ENCODE measurements at regions not wholly inside any gene's neighbourhood (a gene's known extent, or its start where the extent isn't known, plus 50 kb on each side); places are given as distances from the start of the nearest gene placed in this dataset.

DNA sequence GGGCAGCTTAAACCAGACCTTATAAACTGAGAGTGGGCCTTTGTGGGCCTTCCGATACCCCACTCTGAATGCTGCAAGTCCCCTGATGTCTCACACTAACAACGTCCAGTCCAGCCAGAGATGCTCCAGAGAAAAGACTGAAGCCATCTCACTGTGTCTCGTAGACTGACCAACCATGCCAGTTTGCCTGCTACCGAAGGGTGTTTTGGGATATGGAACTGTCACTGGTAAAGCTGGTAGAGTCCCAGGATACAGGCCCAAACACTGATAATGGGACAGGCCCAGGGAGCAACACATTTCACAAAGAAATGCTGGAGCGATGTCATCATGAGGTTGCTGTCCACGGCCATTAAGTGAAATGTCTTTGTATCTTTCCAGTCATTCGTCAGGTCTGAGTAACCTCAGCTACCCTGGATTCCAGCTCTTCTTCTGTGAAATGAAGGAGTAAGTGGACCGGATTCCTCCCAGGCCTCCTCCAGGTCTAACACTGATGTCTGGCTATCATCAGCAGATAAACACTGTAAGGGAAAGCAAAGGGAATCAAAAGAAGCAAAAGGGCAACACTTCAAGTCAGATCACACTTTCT, 81.6 kb downstream of the SLC5A7 start:
- Histone ChIP-seq H3K36me3 (ENCODE audit: control insufficient read depth in 2 of 2, insufficient read depth in 2 of 2, low read length in 1 of 2) (no peaks in the 10 kb centered on the region), H3K27me3 (ENCODE audit: control insufficient read depth in 2 of 2, insufficient read depth in 1 of 2, low read length in 1 of 2) (no peaks in the 10 kb centered on the region), H3K27ac (ENCODE audit: low read depth in 1 of 2, low read length in 1 of 2) (no peak overlapping the region), H3K9me3 (ENCODE audit: control insufficient read depth in 2 of 2, insufficient read depth in 1 of 2, low read length in 1 of 2) (no peaks in the 10 kb centered on the region), H3K4me3 (ENCODE audit: low read length in 2 of 2) (no peak overlapping the region), H3K4me1 (ENCODE audit: control insufficient read depth in 2 of 2, insufficient read depth in 2 of 2, low read length in 2 of 2) (no peaks in the 10 kb centered on the region)
- no peak for DNase-seq (ENCODE audit: low read depth in 6 of 9, low spot score in 9 of 9)
- 94% methylated on average over 8 of the region's 8 CpGs for WGBS

DNA sequence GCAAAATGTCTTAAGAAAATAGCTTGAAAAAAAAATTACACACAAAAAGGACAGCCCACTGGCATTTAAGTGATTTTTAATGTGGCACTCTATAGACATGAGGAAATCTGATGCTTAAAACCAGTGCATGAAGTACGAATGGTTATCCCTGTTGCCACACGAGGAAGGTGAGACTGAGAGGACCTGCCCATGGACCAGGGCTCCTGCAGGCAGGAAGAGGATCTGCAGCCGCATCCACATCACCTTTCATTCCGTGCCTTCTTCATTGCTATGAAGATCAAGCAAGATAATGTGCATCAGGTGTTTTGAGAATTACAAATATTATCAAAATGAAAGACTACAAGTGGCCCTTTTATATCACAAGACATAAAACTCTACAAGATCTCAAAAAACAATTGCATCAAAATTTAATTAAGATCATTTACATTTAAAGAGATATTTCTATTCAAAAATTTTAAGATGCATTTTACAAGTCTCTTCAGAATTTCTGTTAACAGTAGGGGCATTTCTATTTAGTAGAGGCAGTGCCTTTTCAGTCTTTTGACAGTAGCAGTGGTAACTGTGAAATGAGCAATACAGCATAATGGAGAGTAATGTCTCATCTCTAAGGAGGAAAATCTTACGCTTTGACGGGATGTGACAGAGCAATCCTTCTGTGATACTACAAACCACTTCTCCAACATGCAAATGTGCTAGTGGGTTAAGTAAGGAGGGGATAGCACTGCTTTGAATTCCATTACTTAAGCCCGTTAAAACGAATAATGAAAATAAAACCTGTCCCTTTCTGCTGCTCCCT, 83.4 kb downstream of the SLC5A7 start:
- no peaks in the 10 kb centered on the region for H3K27me3 ChIP-seq (ENCODE audit: control insufficient read depth in 2 of 2, insufficient read depth in 1 of 2, low read length in 1 of 2)
- no peak for DNase-seq (ENCODE audit: low read depth in 6 of 9, low spot score in 9 of 9)
- no peaks in the 10 kb centered on the region for H3K9me3 ChIP-seq (ENCODE audit: control insufficient read depth in 2 of 2, insufficient read depth in 1 of 2, low read length in 1 of 2)
- 93% methylated on average over 8 of the region's 8 CpGs for whole genome bisulfite sequencing
- H3K4me1 ChIP-seq (ENCODE audit: control insufficient read depth in 2 of 2, insufficient read depth in 2 of 2, low read length in 2 of 2), result no peaks in the 10 kb centered on the region
- H3K27ac ChIP-seq (ENCODE audit: low read depth in 1 of 2, low read length in 1 of 2), result no peak overlapping the region
- no peaks in the 10 kb centered on the region for H3K36me3 ChIP-seq (ENCODE audit: control insufficient read depth in 2 of 2, insufficient read depth in 2 of 2, low read length in 1 of 2)
- no peak overlapping the region for H3K4me3 ChIP-seq (ENCODE audit: low read length in 2 of 2)

DNA sequence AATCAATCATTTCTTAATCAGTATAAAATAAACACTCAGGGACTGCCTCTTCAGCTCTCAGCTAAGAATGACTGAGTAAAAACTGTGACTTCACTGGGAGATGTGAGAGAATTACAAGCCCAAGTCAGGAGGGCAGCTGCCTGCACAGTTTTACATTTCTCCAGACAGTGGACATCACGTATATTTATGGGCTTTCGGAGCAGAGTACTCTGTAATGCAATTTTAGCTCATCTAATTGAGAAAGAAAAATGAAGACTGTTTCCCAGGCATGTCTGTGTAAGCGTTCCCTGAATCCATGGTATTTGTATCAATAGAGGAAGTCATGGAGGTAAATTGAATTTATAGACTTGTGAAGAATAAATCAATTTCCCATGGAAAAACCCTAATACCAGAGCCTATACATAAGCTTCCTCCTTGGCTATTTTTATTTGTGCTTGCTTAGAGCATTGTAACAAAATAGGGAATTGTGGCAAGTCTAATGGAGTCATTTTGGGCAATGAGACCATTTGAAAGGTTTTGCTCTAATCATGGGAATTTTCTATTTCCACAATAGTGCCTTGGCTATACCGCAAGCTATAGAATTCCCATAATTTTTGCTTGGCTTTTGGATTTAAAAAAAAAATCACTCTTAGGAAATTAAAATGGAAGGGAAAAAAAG, 87.2 kb downstream of the SLC5A7 start:
- H3K27ac ChIP-seq (ENCODE audit: low read depth in 1 of 2, low read length in 1 of 2), result no peak overlapping the region
- no peak overlapping the region for H3K4me3 ChIP-seq (ENCODE audit: low read length in 2 of 2)
- H3K36me3 ChIP-seq (ENCODE audit: control insufficient read depth in 2 of 2, insufficient read depth in 2 of 2, low read length in 1 of 2), result no peaks in the 10 kb centered on the region
- H3K4me1 ChIP-seq (ENCODE audit: control insufficient read depth in 2 of 2, insufficient read depth in 2 of 2, low read length in 2 of 2), result no peaks in the 10 kb centered on the region
- no peaks in the 10 kb centered on the region for H3K27me3 ChIP-seq (ENCODE audit: control insufficient read depth in 2 of 2, insufficient read depth in 1 of 2, low read length in 1 of 2)
- DNase-seq (ENCODE audit: low read depth in 6 of 9, low spot score in 9 of 9), result no peak
- no peaks in the 10 kb centered on the region for H3K9me3 ChIP-seq (ENCODE audit: control insufficient read depth in 2 of 2, insufficient read depth in 1 of 2, low read length in 1 of 2)
- 95% methylated on average over 4 of the region's 4 CpGs for WGBS

DNA sequence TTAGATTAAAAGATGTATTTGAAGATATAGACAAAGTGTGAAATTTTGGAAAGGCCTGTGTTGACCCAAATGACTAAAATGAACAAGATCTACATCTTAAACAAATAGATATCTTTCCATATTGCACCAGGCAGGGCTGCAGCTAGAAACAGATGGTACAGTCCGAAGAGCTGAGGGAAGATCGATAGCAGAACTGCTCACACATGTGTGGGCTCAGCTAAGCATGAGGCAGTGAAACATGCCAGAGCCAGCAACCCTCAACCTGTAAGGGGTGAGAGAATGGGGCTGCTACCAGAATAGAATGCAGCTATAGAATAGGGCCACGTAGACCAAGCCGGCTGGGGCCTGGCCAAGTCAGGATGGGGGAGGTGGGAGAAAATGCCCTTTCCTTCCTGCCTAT, 87.8 kb downstream of the SLC5A7 start:
- no peak overlapping the region for H3K4me3 ChIP-seq (ENCODE audit: low read length in 2 of 2)
- no peak for DNase-seq (ENCODE audit: low read depth in 6 of 9, low spot score in 9 of 9)
- no peaks in the 10 kb centered on the region for H3K27me3 ChIP-seq (ENCODE audit: control insufficient read depth in 2 of 2, insufficient read depth in 1 of 2, low read length in 1 of 2)
- no peak overlapping the region for H3K27ac ChIP-seq (ENCODE audit: low read depth in 1 of 2, low read length in 1 of 2)
- WGBS, result 98% methylated on average over 4 of the region's 4 CpGs
- H3K4me1 ChIP-seq (ENCODE audit: control insufficient read depth in 2 of 2, insufficient read depth in 2 of 2, low read length in 2 of 2), result no peaks in the 10 kb centered on the region
- H3K36me3 ChIP-seq (ENCODE audit: control insufficient read depth in 2 of 2, insufficient read depth in 2 of 2, low read length in 1 of 2), result no peaks in the 10 kb centered on the region
- no peaks in the 10 kb centered on the region for H3K9me3 ChIP-seq (ENCODE audit: control insufficient read depth in 2 of 2, insufficient read depth in 1 of 2, low read length in 1 of 2)

DNA sequence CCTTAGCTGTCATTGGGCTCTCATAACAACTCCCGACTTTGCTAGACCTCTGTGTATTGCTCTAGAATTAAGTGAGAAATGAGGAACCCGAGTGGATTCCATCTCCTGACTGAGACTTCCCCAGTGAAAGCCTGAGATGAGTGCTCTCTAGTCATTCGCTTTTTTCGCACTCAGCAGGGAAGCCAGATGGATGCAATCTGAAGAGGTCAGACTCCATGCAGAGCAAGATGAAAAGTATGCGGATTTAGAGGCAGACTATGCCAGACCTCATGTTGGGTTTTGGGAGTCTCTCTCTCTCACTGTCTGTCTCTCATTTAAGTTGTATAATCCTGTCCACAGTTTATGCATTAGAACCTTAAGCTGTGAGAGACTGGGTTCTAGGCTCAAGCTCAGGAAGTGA, 88.6 kb downstream of the SLC5A7 start:
- H3K4me1 ChIP-seq (ENCODE audit: control insufficient read depth in 2 of 2, insufficient read depth in 2 of 2, low read length in 2 of 2), result no peaks in the 10 kb centered on the region
- no peak overlapping the region for H3K27ac ChIP-seq (ENCODE audit: low read depth in 1 of 2, low read length in 1 of 2)
- no peaks in the 10 kb centered on the region for H3K27me3 ChIP-seq (ENCODE audit: control insufficient read depth in 2 of 2, insufficient read depth in 1 of 2, low read length in 1 of 2)
- H3K9me3 ChIP-seq (ENCODE audit: control insufficient read depth in 2 of 2, insufficient read depth in 1 of 2, low read length in 1 of 2), result no peaks in the 10 kb centered on the region
- WGBS, result 90% methylated on average over 5 of the region's 5 CpGs
- no peak for DNase-seq (ENCODE audit: low read depth in 6 of 9, low spot score in 9 of 9)
- no peaks in the 10 kb centered on the region for H3K36me3 ChIP-seq (ENCODE audit: control insufficient read depth in 2 of 2, insufficient read depth in 2 of 2, low read length in 1 of 2)
- no peak overlapping the region for H3K4me3 ChIP-seq (ENCODE audit: low read length in 2 of 2)

DNA sequence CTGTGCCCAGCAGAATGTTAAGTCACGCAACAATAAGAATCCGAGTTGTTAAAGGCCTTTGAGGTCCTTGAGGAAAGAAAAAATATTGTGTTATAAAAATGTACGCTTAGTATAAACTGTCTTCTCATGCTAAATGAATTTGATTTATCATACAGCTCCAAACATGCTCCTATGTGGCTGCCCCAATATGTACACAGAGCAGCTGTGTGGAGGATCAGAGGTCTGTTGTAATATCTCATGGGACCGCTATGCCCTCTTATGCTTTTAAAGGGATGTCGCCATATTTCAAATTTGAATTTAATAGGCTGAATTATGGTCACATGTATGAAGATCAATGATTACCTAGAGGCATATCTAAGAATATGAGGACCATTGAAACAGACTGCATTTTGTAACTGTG, 90.2 kb downstream of the SLC5A7 start:
- H3K27me3 ChIP-seq (ENCODE audit: control insufficient read depth in 2 of 2, insufficient read depth in 1 of 2, low read length in 1 of 2), result no peaks in the 10 kb centered on the region
- no peaks in the 10 kb centered on the region for H3K36me3 ChIP-seq (ENCODE audit: control insufficient read depth in 2 of 2, insufficient read depth in 2 of 2, low read length in 1 of 2)
- DNase-seq (ENCODE audit: low read depth in 6 of 9, low spot score in 9 of 9), result no peak
- no peak overlapping the region for H3K27ac ChIP-seq (ENCODE audit: low read depth in 1 of 2, low read length in 1 of 2)
- no peak overlapping the region for H3K4me3 ChIP-seq (ENCODE audit: low read length in 2 of 2)
- H3K9me3 ChIP-seq (ENCODE audit: control insufficient read depth in 2 of 2, insufficient read depth in 1 of 2, low read length in 1 of 2), result no peaks in the 10 kb centered on the region
- 96% methylated on average over 5 of the region's 5 CpGs for WGBS
- H3K4me1 ChIP-seq (ENCODE audit: control insufficient read depth in 2 of 2, insufficient read depth in 2 of 2, low read length in 2 of 2), result no peaks in the 10 kb centered on the region

DNA sequence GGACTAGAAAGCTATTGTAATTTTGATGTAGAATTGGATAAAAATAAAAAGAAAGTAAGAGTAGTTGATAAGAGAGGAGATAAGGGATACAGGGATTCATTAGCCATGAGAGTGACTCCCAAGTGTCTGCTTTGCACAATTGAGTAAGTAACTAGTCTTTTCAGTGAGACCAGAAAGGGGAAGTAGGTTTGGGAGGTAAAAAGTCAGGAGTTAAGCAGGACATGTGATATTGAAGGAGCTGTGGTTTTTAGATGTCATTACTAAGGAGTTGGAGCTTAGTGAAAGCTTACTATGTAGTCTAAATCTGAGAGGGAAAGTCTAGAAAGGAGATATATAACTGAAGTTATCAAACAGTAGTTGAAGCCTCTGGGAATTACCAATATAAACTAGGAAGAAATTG, 93.4 kb downstream of the SLC5A7 start:
- no peaks in the 10 kb centered on the region for H3K36me3 ChIP-seq (ENCODE audit: control insufficient read depth in 2 of 2, insufficient read depth in 2 of 2, low read length in 1 of 2)
- no peak overlapping the region for H3K4me3 ChIP-seq (ENCODE audit: low read length in 2 of 2)
- no peak for DNase-seq (ENCODE audit: low read depth in 6 of 9, low spot score in 9 of 9)
- no peaks in the 10 kb centered on the region for H3K9me3 ChIP-seq (ENCODE audit: control insufficient read depth in 2 of 2, insufficient read depth in 1 of 2, low read length in 1 of 2)
- no peaks in the 10 kb centered on the region for H3K27me3 ChIP-seq (ENCODE audit: control insufficient read depth in 2 of 2, insufficient read depth in 1 of 2, low read length in 1 of 2)
- H3K4me1 ChIP-seq (ENCODE audit: control insufficient read depth in 2 of 2, insufficient read depth in 2 of 2, low read length in 2 of 2), result no peaks in the 10 kb centered on the region
- H3K27ac ChIP-seq (ENCODE audit: low read depth in 1 of 2, low read length in 1 of 2), result no peak overlapping the region

DNA sequence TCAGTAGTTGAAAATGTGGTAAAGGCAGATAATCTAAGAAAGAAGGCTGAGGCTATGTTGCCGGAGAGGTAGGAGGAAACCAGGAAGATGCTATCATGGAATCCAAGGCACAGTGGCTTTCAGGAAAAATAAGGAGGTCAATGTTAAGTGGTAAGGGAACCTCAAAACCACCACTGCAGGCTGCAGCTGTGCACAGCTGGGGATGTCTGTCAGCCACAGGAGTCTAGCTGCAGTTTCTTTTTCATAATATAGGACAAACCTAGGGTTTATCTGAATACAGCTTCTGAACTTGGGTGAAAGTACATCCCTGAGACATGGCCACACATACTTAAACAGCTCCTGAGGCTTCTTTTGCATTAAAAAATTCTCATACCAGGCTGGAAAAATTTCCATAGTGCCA, 93.9 kb downstream of the SLC5A7 start:
- no peaks in the 10 kb centered on the region for H3K36me3 ChIP-seq (ENCODE audit: control insufficient read depth in 2 of 2, insufficient read depth in 2 of 2, low read length in 1 of 2)
- H3K27ac ChIP-seq (ENCODE audit: low read depth in 1 of 2, low read length in 1 of 2), result no peak overlapping the region
- WGBS, result 15% methylated on average over 1 of the region's 1 CpG
- H3K27me3 ChIP-seq (ENCODE audit: control insufficient read depth in 2 of 2, insufficient read depth in 1 of 2, low read length in 1 of 2), result no peaks in the 10 kb centered on the region
- H3K4me1 ChIP-seq (ENCODE audit: control insufficient read depth in 2 of 2, insufficient read depth in 2 of 2, low read length in 2 of 2), result no peaks in the 10 kb centered on the region
- no peak overlapping the region for H3K4me3 ChIP-seq (ENCODE audit: low read length in 2 of 2)
- no peaks in the 10 kb centered on the region for H3K9me3 ChIP-seq (ENCODE audit: control insufficient read depth in 2 of 2, insufficient read depth in 1 of 2, low read length in 1 of 2)
- no peak for DNase-seq (ENCODE audit: low read depth in 6 of 9, low spot score in 9 of 9)

DNA sequence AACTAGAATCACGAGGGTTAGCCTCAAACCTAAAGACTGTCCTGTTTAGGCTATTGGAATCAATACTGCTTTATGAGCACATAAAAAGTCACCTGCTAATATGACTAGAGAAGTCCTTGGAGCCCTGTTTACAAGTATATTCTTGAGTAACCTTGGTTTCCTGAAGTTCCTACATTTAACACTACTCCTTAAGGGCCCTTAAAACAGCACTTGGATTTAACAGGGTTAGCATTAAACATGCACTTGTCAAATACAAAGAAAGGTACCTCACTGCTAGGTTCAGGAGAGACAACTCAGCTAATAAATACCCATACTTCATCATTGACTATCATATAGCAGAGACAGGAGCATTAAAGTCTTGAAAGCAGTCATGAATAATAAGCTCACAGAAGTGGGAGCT, 96.7 kb downstream of the SLC5A7 start:
- WGBS, result 88% methylated on average over 1 of the region's 1 CpG
- Histone ChIP-seq H3K4me1 (ENCODE audit: control insufficient read depth in 2 of 2, insufficient read depth in 2 of 2, low read length in 2 of 2) (no peaks in the 10 kb centered on the region), H3K27ac (ENCODE audit: low read depth in 1 of 2, low read length in 1 of 2) (no peak overlapping the region), H3K4me3 (ENCODE audit: low read length in 2 of 2) (no peak overlapping the region), H3K9me3 (ENCODE audit: control insufficient read depth in 2 of 2, insufficient read depth in 1 of 2, low read length in 1 of 2) (no peaks in the 10 kb centered on the region), H3K27me3 (ENCODE audit: control insufficient read depth in 2 of 2, insufficient read depth in 1 of 2, low read length in 1 of 2) (no peaks in the 10 kb centered on the region), H3K36me3 (ENCODE audit: control insufficient read depth in 2 of 2, insufficient read depth in 2 of 2, low read length in 1 of 2) (no peaks in the 10 kb centered on the region)
- no peak for DNase-seq (ENCODE audit: low read depth in 6 of 9, low spot score in 9 of 9)
